Spleen (tissue), 11 donors: ENCODE measurements at regions not wholly inside any gene's neighbourhood (a gene's known extent, or its start where the extent isn't known, plus 50 kb on each side); places are given as distances from the start of the nearest gene placed in this dataset.

Experiments
- DNase-seq: peaks from one replicate; pipeline ENCODE4 v3.0.0-alpha.2; 2020
- H3K27ac ChIP-seq, 8 donors: fragments of 200-600 bp; sonication (generic) in 7 of 8; 1 replicate in 4 of 8; 2 replicates in 4 of 8; pipeline versions ENCODE4 v1.5.0 to v1.8.0; 2016 to 2021; ENCODE audit warnings: inconsistent platforms in 4 of 8, mild to moderate bottlenecking in 4 of 8, moderate library complexity in 1 of 8
- H3K27me3 ChIP-seq, 7 donors: fragments of 200-600 bp; sonication (generic) in 6 of 7; replicated peaks in 1 of 7; 1 replicate in 4 of 7; 2 replicates in 3 of 7; pipeline versions ENCODE4 v1.5.0 to v1.8.0; 2016 to 2021; ENCODE audit warnings: inconsistent platforms in 3 of 7, mild to moderate bottlenecking in 1 of 7
- H3K36me3 ChIP-seq, 6 donors: fragments of 200-600 bp; sonication (generic) in 5 of 6; 1 replicate in 4 of 6; 2 replicates in 2 of 6; pipeline versions ENCODE4 v1.5.0 to v1.8.0; 2016 to 2021; ENCODE audit warnings: inconsistent platforms in 2 of 6
- H3K4me1 ChIP-seq, 6 donors: fragments of 200-600 bp; sonication (generic) in 5 of 6; 1 replicate in 3 of 6; 2 replicates in 3 of 6; pipeline versions ENCODE4 v1.5.0 to v1.8.0; 2016 to 2021; ENCODE audit warnings: inconsistent platforms in 3 of 6
- H3K4me3 ChIP-seq, 8 donors: fragments of 200-600 bp; sonication (generic) in 7 of 8; 1 replicate in 4 of 8; 2 replicates in 4 of 8; pipeline versions ENCODE4 v1.5.0 to v1.8.0; 2016 to 2021; ENCODE audit warnings: inconsistent platforms in 4 of 8, mild to moderate bottlenecking in 4 of 8, moderate library complexity in 2 of 8
- H3K9me3 ChIP-seq, 8 donors: fragments of 200-600 bp; sonication (generic) in 7 of 8; 1 replicate in 4 of 8; 2 replicates in 4 of 8; pipeline versions ENCODE4 v1.5.0 to v1.8.0; 2016 to 2021; ENCODE audit warnings: inconsistent platforms in 4 of 8
- POLR2A ChIP-seq, 3 donors: fragments of 450-650 bp; IDR thresholded peaks; one replicate each; pipeline ENCODE4 v1.5.1; 2017; ENCODE audit warnings: antibody characterized with exemption in 3 of 3, mild to moderate bottlenecking in 1 of 3
- POLR2AphosphoS5 ChIP-seq, 3 donors: sonication (generic); formaldehyde crosslinking; IDR thresholded peaks; one replicate each; pipeline ENCODE4 v1.5.1; 2017; ENCODE audit warnings: antibody characterized with exemption in 3 of 3
- WGBS, 5 donors: extraction: QIAGEN DNeasy Blood & Tissue Kit in 3 of 5; methylation state at CpG; one replicate each; pipeline versions ENCODE4 v1.1.5 to v1.1.7; 2013 to 2018; 5-methylcytosine and 5-hydroxymethylcytosine counted together
- intact Hi-C: fragments of 100-400 bp; cut with DNase I; formaldehyde crosslinking; loops from one replicate; pipeline ENCODE4 v1.15.0; 2023; ENCODE audit warnings: low total_unique reads
- TF ChIP-seq, protein P1 (sequence below), 11 experiments: fragments of 200-600 bp in 7 of 11; fragments of 450-650 bp in 4 of 11; sonication (generic) in 4 of 11; IDR thresholded peaks in 8 of 11; conservative IDR thresholded peaks in 3 of 11; 1 replicate in 7 of 11; 2 replicates in 4 of 11; pipeline versions ENCODE4 v1.4.0 to v1.8.0; 2016 to 2021; ENCODE audit warnings: antibody characterized with exemption in 11 of 11, inconsistent platforms in 4 of 11, mild to moderate bottlenecking in 1 of 11
- donor health status: healthy with polysubstance abuse.
- donor health status: DM: no; HTN: no; CAD: no; lungs with moderate emphysema.
- donor health status: DM: no; HTN: no; CAD: no.
- donor health status: Bipolar disorder and iron deficiency.
- donor health status: healthy.
- donor health status: DM: no; HTN: no; CAD: no.
- donor health status: DM: yes; HTN: yes; CAD: no.

GRCh38 chr6:156618600-156619205, 158.5 kb upstream of the ARID1B start:
- intact Hi-C loops = no loop called here
- no peak overlapping the region for H3K4me3 ChIP-seq
- H3K4me1 ChIP-seq = peaks cover 0 to 19% (median 3%) of the 10 kb centered on the region in 6 donors
- 66 to 86% (median 77%) methylated on average over 12 of the region's 12 CpGs for whole genome bisulfite sequencing, 5 donors
- H3K27ac ChIP-seq = no peak overlapping the region
- H3K36me3 ChIP-seq = no peaks in the 10 kb centered on the region
- H3K9me3 ChIP-seq = peaks cover 0 to 14% (median 6%) of the 10 kb centered on the region in 8 donors
- no peak for TF ChIP-seq POLR2A (IDR thresholded peaks at IDR 0.05)
- TF ChIP-seq, protein P1, sequence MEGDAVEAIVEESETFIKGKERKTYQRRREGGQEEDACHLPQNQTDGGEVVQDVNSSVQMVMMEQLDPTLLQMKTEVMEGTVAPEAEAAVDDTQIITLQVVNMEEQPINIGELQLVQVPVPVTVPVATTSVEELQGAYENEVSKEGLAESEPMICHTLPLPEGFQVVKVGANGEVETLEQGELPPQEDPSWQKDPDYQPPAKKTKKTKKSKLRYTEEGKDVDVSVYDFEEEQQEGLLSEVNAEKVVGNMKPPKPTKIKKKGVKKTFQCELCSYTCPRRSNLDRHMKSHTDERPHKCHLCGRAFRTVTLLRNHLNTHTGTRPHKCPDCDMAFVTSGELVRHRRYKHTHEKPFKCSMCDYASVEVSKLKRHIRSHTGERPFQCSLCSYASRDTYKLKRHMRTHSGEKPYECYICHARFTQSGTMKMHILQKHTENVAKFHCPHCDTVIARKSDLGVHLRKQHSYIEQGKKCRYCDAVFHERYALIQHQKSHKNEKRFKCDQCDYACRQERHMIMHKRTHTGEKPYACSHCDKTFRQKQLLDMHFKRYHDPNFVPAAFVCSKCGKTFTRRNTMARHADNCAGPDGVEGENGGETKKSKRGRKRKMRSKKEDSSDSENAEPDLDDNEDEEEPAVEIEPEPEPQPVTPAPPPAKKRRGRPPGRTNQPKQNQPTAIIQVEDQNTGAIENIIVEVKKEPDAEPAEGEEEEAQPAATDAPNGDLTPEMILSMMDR (IDR thresholded peaks at IDR 0.05 in 8 of 11, conservative IDR thresholded peaks at IDR 0.05 in 3 of 11) = no peak
- TF ChIP-seq POLR2AphosphoS5 (IDR thresholded peaks at IDR 0.05) = no peak
- no peaks in the 10 kb centered on the region for H3K27me3 ChIP-seq
- no peak for DNase-seq

DNA sequence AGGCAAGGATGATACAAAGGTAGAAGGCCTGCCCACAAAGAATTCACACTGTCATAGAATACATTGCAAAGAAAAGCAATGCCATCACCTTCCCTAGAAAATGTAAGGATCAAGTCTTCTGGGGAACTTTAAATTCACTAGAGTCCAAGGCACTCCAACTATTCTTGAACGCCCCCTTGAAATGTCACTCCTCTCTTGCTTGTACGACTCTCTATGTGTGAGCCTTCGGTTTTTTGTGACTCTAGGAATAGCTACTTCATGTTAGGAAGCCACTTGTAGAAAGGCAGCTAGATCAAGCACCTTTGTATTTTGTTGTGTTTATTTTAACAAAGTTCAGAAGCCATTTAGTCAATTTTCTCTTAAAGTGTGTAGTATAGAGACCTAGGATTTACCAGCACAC, 159.2 kb upstream of the ARID1B start:
- Histone ChIP-seq H3K4me1 (peaks cover 0 to 19% (median 3%) of the 10 kb centered on the region in 6 donors), H3K27ac (no peak overlapping the region), H3K27me3 (no peaks in the 10 kb centered on the region), H3K4me3 (no peak overlapping the region), H3K36me3 (no peaks in the 10 kb centered on the region), H3K9me3 (peaks cover 0 to 21% (median 14%) of the 10 kb centered on the region in 8 donors)
- no peak for DNase-seq
- TF ChIP-seq POLR2A (IDR thresholded peaks at IDR 0.05) (no peak), POLR2AphosphoS5 (IDR thresholded peaks at IDR 0.05) (no peak)
- TF ChIP-seq, protein P1 (IDR thresholded peaks at IDR 0.05 in 8 of 11, conservative IDR thresholded peaks at IDR 0.05 in 3 of 11) = no peak
- 70 to 89% (median 84%) methylated on average over 3 of the region's 3 CpGs for WGBS, 5 donors
- intact Hi-C loops = no loop called here

DNA sequence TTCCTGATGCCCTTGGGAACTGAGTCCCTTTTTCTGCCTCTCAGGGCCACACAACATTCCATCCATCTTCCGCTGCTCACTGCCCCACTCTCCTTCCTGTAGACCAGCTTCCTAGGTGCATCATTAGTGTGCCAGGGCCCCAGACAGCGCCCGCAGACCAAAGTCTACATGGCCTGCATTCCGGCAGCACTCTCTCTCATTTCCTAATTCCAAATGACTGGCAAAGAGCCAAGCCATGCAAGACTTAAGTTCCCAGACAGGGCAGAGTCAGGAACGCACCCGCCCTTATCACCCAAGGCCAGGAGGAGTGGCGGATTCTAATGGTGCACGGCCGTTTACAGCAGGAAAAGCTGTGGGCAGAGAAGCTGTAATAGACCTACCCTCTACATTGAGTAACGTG, 159.8 kb upstream of the ARID1B start:
- TF ChIP-seq POLR2AphosphoS5 (IDR thresholded peaks at IDR 0.05) (peak in 1 of 3 donors; percentile 17), POLR2A (IDR thresholded peaks at IDR 0.05) (no peak)
- TF ChIP-seq, protein P1 (IDR thresholded peaks at IDR 0.05 in 8 of 11, conservative IDR thresholded peaks at IDR 0.05 in 3 of 11) = no peak
- Histone ChIP-seq H3K4me3 (no peak overlapping the region), H3K9me3 (peaks cover 0 to 27% (median 19%) of the 10 kb centered on the region in 8 donors), H3K36me3 (no peaks in the 10 kb centered on the region), H3K27ac (no peak overlapping the region), H3K27me3 (no peaks in the 10 kb centered on the region), H3K4me1 (peaks cover 0 to 19% (median 3%) of the 10 kb centered on the region in 6 donors)
- 22 to 57% (median 50%) methylated on average over 9 to 10 of the region's 10 CpGs for WGBS, 5 donors
- no peak for DNase-seq
- intact Hi-C loops = no loop called here

GRCh38 chr6:156616495-156616894, 160.7 kb upstream of the ARID1B start:
- H3K36me3 ChIP-seq = no peaks in the 10 kb centered on the region

More at GRCh38 chr6:156616495-156616894, 160.7 kb upstream of the ARID1B start:
- Histone ChIP-seq H3K27me3 (no peaks in the 10 kb centered on the region), H3K9me3 (peaks cover 0 to 36% (median 28%) of the 10 kb centered on the region in 8 donors), H3K4me1 (peaks cover 0 to 19% (median 3%) of the 10 kb centered on the region in 6 donors), H3K27ac (no peak overlapping the region), H3K4me3 (no peak overlapping the region)
- intact Hi-C loops = no loop called here
- TF ChIP-seq POLR2A (IDR thresholded peaks at IDR 0.05) = no peak
- TF ChIP-seq POLR2AphosphoS5 (IDR thresholded peaks at IDR 0.05) = no peak
- TF ChIP-seq, protein P1 (IDR thresholded peaks at IDR 0.05 in 8 of 11, conservative IDR thresholded peaks at IDR 0.05 in 3 of 11) = no peak
- 91 to 100% (median 100%) methylated on average over 1 of the region's 1 CpG for WGBS, 5 donors
- no peak for DNase-seq
